ENCODE measurements at regions not wholly inside any gene's neighbourhood (a gene's known extent, or its start where the extent isn't known, plus 50 kb on each side); places are given as distances from the start of the nearest gene placed in this dataset.

DNA sequence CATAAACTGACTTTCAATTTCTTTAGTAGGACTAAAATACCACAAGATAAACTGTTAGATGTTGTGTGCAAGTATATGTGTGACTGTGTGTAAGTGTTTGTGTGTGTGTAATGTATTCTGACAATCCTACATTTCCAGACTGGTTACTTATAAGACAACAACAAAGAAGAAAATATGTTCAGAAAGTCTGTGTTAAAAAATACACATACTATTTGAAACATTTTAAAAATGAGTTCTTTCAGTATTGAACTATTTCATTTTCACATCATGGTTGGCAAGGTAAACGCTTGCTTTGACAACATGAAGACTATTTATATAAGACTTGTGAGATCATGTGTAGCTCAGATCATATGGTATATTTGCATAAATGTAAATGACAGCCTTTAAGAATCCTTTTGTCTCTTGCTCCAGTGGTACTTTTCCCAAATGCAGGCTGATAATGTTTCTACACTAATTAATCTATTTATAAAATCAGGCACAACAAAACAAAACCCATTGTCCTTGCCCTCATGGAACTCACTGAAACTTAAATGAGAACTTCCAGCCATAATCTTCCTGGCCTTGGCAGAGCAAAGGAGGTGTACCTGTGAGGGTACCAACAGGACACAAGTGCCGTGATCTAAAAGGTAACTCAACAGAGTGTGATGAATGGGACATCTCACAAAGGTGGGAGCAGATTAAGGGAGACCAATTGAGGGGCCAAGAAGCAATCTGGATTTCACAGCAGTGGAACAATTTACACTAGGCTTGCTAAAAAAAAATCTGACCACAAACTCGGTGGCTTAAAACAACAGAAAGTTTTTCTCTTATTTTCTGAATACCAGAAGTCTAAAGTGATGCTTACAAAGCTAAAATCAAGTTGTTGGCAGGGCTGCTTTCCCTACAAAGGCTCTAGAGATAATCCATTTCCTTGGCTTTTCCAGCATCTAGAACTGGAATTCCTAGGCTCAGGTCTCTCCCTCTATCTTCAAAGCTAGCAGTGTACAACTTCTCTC, 349.0 kb downstream of the TBC1D4 start:
- no peak for DNase-seq (ENCODE audit: low read depth)

DNA sequence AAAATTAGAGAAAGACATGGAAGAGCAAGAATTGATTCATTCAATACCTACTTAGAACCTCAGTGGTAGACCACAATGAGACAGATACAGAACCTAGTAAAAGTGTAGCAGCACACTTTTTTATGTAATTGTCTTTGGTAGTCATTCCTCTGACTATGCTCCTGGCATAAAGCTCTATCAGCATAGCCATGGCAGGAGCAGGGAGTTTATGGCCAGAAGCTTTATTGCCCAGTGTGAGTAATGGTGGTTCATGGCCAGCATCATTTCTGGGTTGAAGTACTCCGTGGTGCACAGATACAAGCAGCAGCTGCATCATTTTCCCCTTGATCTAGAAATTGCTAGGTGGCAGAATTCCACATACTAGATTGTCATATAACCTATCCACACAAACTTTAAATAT, 352.6 kb downstream of the TBC1D4 start:
- no peak for DNase-seq (ENCODE audit: low read depth)

DNA sequence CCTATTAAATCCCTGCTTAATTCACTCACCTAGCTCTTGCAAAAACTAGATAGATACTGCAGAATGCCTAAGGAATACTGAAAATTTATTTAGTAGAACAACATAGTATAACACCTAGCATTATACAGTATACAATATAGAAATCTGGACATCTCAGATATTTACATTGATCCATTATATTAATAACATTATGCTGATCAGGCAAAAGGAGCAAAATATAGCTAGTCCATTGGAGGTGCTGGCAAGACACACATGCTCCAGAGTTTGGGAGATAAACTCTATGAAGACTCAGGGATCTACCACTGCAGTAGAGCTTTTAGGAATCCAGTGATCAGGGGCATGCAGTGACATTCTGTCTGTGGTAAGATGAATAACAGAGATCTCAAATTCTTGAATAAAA, 357.6 kb downstream of the TBC1D4 start:
- no peak for DNase-seq (ENCODE audit: low read depth)

DNA sequence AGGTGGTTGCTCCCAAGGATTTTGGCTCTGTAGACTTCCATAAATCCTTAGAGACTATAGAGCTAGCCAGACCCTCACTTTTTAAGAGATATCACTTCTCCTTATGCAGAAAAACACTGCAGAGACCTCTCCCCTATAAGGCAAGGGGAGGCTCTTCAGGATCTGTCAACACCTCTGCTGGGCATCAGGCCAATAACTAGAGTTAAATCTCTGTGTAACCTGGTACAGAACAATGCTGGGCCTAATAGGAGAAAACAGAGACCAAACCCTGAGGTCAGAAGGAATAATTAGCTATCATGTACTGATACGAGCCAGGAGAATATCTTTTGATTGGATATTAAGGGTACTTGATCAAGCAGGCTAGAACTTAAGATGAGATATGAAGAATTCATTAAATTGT, 358.5 kb downstream of the TBC1D4 start:
- DNase-seq (ENCODE audit: low read depth) = no peak

DNA sequence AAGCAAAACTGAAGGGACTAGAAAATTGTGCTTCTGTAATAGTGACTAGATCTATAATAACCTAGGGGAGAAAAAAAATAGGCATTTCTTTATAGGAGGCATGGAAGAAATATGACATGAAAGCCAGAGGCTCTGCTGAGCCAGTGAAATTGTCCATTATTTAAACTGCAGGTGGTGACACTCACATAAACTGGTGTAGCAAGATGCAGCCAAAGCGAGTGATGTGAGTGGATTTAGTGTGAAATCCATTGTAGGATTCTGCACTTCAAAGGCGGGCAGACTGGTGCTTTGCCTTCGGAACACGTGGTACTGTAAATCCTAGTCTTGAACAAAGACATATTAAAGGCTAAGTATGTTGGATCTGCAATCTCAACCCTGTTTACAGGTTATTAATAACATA, 361.9 kb downstream of the TBC1D4 start:
- no peak for DNase-seq (ENCODE audit: low read depth)

DNA sequence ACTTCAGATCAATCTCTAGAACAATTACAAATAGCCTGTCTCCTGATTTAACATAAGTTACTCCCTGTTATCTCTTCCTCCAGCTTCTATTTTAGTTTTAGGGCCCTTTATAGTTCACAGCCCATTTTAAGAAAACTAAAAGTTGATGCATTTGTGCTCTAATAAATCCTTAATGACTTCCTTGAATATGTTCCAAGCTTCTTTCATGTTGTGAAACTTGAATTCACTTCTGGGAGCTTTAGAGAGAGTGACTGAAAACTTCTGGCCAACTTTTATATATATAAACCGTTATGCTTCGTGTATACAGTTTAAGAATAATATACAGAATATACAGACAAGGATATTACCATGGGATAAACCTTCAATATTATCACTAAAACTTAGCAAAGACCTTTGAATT, 366.8 kb downstream of the TBC1D4 start:
- no peak for DNase-seq (ENCODE audit: low read depth)

DNA sequence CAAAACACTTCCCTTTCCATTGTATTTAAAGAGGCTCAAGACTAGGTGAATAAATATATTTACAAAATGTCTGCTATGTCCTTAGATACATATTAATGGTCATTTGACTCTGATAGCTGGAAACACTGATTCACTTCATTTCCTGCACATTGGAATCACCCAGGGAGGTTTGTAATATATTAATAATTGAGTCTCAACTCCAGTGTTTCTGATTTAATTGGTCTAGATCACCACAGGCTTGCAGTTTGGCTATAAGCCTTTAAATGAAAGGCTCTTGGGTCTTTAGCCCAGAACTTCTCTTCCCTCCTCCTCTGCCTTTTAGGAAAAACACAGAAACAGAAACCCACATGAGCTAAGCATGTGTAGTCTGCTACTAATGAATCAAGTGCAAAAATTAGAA, 378.0 kb downstream of the TBC1D4 start:
- no peak for DNase-seq (ENCODE audit: low read depth)

DNA sequence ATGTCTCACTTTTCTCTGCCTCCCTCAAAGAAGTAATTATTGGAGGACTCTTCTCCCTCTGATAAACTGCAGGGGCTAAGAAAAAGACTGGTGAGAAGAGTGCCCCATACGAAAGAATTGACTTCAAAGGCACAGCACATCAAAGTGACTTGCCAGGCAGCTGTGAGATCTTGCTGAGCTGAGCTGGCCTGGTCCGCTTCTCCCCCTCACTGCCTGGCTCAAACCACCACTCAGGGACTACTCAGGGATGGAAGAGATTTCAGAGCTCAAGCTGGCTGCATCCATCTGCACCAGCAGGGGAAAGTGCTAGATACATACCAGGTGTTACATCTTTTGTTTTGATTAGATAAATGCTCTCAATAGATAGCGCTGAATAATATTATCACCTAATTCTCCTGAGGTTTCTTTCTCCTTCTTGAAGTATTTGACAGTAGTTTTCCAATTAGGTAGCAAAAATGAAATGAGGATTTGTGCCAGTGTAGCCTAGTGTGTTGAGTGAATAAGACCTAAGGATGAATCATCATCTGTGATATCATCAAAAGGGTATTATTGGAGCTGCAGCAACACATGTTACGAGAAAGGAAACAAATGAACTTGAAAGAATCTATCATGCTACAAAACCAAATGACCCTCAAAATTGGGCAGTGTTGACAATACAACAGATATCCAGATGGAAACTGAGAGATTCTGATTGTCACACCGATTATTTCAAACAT, 379.8 kb downstream of the TBC1D4 start:
- DNase-seq (ENCODE audit: low read depth) = no peak

DNA sequence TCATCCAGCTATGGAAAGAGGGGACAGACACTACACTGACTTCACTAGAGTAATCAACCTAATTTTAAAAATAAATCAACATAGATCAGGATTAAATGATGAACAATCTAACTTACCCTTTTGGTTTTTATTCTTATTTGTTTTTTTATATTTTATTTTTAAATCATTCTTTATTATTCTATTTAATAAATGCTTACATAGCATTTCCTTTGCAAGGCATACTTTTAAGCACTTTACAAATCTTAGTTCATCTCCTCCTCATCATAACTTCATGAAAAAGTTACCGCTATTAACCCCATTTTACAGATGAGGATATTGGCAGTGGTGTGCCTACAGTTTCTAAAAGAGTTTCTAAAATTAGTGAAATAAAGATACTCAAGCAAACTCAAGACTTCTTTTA, 380.6 kb downstream of the TBC1D4 start:
- DNase-seq (ENCODE audit: low read depth) = no peak

DNA sequence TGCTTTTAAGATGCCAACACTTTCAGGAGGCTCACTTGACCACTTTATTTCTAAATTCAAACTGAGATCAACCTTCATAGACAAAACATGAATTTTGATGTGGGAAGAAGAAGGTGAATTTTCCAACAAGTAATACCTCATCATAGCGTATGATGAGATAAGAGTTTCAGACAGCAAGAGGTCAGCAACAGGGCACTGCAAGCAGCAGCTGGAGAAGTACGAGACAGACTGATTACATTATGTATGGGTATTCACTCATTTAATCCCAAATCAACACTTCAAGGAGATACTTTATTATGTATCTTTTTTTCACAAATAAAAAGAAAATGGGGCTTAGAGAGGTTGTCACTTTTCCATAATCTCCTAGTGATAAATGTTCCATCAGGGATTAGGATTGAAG, 389.8 kb downstream of the TBC1D4 start:
- DNase-seq (ENCODE audit: low read depth) = no peak

DNA sequence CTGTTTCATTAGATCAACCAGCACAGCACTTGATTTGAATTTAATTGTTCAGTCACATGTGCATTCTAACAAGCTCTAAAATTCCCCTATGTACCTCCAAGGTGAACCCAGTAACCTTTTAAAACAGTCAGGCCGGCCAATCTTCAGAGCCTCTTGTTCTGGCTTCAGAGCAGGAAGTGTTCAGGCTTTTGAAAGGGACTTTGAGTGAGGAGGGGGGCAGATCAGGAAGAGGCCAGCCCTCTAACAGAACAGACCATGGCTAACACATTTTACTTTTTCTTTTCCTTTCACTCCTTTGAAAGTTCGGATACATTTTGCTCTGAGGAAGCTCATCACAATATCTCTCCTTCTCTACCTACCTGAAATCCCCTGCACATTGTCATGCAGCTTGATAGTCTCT, 390.3 kb downstream of the TBC1D4 start:
- DNase-seq (ENCODE audit: low read depth) = no peak

DNA sequence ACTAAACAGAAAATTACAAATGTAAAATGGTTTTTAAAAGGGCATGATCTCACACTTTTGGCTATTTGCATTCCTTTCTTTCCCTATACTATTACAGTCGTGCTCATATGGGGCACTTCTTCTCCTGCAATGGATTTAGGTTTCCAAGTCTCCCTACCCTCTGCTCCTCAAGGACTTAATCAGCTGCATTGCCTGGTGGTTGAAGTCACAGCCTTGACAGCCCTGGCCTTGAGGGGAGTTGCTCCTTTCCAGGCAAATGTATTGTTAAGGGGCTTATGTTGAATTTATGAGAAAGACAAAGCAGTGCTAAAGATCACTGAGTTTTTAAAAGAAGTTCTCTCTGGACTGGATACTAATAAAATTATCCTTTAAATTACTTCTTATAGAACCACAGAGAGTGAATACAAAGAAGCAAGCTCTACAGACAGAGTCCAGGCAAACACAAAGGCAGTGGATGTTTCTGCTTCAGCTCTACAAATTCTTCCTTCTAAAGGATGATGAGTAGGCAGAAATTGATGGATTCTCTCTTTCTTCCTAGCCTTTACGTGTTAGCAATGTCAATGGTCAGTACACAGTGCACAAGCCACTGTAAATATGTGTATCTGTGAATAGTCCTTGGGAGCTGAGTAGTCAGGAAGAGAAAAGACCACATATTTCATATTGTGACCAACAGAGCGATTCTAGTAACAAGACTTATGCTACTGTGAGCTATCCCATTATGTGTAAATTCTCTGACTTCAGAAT, 390.9 kb downstream of the TBC1D4 start:
- DNase-seq (ENCODE audit: low read depth) = no peak

DNA sequence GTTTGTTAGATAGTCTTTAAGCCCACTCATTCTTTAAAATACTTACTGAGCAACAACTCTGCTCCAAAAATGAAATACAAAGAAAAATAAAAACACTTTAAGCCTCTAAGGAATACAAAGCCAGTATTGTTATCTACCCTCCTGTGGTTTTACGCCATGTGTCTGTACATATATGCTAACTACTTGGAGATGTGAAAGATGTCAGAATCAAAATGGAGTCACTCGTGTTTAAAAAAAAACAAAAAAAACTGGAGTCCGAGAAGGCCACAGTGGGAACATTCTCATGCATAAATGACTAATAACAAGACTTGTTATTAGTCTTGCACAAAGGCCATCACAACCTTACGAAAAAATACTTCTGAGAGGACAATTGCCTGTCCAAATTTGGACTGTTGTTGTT, 393.1 kb downstream of the TBC1D4 start:
- no peak for DNase-seq (ENCODE audit: low read depth)

DNA sequence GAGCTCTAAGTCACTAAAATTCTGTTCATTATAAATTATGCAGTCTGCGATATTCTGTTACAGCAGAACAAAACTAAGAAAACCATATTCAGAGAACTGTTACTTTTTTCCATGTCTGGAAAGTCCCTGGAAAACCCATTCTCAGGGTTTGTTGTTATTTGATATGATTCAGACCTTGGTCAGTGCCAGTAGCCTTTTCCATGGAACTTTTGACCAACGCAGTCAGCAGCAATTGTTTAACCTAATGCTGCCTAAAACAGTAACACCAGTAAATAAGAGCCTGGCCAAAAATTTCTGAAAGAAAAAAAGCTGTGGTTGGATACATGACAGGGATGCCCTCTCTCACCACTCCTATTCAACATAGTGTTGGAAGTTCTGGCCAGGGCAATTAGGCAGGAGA, 402.7 kb downstream of the TBC1D4 start:
- no peak for DNase-seq (ENCODE audit: low read depth)

DNA sequence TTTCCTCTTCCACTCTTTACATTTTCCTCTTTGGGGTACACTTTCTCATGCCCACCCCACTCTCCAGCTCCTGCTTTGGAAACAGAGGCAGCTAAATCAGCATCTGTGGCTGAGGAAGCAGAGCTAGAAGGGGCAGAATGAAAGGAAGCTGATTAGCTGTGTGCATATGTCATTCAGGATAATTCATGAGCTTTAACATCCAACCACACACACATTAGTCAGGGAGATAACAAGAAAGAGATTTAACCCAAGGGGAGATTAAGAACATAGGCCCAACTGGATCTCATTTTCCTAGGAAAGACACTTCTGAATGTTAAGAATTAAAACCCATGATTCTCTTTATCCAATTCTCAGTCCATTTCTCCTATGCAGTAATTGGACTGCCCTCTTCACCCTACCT, 405.5 kb downstream of the TBC1D4 start:
- DNase-seq (ENCODE audit: low read depth) = no peak

DNA sequence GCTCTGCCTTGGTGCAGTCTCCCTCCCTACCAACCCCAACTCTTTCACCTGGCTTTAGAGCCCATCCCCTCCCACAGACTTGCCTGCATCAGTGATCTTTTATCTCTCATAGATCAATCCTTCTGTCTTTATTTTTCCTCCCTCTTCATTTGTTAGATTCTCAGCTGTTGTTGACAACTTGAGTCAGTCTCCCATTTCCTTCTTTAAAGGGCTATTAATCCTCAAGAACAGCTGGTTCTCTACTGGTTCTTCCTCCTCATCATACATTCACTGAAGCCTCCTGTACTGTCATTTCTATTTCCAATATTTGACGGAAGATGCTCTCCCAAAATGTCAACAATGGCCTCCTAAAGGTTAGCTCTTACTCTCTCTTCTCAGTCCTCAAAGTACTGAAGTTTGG, 408.2 kb downstream of the TBC1D4 start:
- no peak for DNase-seq (ENCODE audit: low read depth)

DNA sequence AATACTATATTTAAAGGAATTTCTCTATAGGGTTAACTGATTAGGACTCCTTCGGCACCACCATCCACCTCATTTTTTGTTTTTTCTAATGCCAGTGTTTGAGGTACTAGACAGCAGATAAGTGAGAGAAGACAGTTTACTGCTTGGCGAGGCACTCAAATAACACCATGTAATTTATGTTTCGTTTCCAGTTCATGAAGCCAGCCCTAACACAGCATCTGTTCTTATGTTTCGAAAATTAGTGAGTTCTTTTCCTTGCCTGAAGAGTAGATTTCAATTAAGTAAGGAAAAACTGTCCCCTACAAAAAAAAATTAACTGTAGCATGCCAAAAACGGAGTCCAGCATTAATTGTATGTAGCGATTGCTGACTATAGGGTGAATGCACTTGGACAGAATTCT, 409.1 kb downstream of the TBC1D4 start:
- no peak for DNase-seq (ENCODE audit: low read depth)

DNA sequence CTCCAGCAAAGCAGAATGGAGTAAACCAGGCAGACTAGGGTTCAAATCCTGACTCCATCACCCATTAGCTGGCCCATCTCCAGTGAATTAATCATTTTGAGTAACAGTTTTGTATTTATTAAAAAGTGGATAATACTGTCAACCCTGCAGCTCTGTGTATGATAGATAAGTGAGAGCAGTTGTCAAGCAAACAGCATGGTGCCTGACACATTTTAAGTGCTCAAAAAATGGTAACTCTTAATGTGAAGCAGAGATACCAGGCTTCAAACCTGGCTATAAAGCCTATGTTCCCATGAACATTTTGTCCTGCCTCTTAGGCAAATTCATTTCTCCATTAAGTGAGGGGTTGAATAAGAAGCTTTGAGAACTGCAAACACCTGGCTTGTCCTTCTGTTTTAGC, 409.6 kb downstream of the TBC1D4 start:
- DNase-seq (ENCODE audit: low read depth) = no peak

DNA sequence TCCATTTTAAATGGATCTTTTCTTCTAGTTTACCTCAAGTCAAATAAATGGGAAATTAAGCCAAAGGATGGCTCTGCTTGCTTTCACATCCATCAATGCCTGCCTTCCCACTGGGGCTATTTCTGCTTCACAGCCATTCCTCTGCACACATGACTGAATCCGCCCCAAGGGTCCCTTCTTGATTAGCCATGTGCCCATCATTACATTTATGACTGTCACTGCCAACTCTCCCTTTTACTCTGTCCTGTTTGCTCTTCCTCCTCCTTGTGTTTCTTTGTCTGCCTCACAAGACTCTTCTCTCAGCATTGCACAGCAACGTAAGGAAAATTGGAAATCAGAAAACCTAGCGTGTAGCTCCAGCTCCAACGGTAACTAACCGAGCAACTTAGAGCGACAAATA, 410.2 kb downstream of the TBC1D4 start:
- no peak for DNase-seq (ENCODE audit: low read depth)

DNA sequence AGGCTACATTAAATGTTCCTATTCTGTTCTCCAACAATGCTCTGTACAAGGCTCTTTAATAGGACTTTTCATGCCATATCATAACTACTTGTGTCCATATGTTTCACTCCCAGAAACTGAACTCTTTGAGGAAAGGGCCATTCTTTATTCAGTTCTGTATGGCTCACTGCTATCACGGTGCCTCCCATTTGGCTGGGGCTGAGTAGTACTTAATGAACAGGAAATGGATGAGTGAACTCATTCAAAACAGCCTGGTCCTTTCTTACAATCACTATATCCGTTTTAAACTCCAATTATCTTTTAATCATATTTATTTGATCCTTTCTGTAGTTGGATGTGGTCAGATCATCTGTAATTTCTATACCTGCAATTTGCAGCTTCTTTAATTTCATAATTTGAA, 410.6 kb downstream of the TBC1D4 start:
- DNase-seq (ENCODE audit: low read depth) = no peak

DNA sequence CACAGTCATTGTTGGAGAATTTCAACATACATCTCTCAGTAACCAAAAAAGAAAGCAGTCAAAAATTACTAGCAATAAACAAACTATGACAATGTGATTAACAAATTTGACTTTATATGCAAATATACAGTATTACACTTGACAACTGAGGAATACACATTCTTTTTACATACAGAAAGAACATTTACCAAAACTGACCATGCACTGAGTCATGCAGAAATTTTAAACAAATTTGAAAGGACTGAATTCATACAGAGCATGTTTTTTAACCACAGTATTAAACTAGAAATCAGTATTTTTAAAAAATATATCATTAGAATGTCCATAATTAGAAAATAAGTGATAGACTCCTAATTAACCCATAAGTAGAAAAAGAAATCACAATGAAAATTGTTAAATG, 420.1 kb downstream of the TBC1D4 start:
- DNase-seq (ENCODE audit: low read depth) = no peak

DNA sequence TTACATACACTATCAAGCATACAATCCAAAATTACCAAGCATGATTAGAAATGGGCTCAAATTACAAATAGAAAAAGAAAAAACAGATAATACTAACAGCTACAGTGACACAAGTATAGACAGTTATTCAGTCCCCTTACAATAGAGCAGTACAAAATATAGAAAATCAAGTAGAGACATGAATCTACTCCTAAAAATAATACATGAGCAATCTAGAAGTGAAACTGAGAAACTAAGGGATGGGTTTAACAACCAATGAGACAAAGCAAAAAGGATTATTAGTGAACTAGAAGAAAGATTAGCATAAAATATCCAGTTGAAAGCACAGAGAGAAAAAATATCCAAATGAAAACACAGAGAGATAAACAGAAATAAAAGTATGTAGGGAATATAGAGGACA, 426.7 kb downstream of the TBC1D4 start:
- DNase-seq (ENCODE audit: low read depth) = no peak

DNA sequence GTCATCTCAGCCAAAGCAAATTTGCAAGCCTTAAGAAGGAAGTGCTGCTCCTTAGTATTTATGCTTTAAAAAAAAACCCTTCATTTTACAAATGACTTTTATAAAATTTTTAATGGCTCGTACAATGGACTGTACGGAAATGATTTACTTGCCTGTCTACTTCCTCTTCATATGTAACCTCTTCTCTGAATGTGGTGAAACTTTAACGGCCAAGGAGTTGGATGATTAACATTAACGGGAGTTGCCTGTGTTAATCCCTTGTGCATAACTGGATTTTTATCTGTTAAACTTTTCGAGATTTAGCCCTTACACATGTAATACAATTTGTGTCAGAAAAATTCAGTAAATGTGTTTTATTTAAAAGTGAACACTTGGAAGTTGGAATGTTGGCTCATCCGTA, 429.4 kb downstream of the TBC1D4 start:
- no peak for DNase-seq (ENCODE audit: low read depth)
